Spleen (tissue), 11 donors: ENCODE measurements at regions not wholly inside any gene's neighbourhood (a gene's known extent, or its start where the extent isn't known, plus 50 kb on each side); places are given as distances from the start of the nearest gene placed in this dataset.

Source experiments
- DNase-seq: peaks from one replicate; pipeline ENCODE4 v3.0.0-alpha.2; 2020
- H3K27ac ChIP-seq, 8 donors: fragments of 200-600 bp; sonication (generic) in 7 of 8; 1 replicate in 4 of 8; 2 replicates in 4 of 8; pipeline versions ENCODE4 v1.5.0 to v1.8.0; 2016 to 2021; ENCODE audit warnings: inconsistent platforms in 4 of 8, mild to moderate bottlenecking in 4 of 8, moderate library complexity in 1 of 8
- H3K27me3 ChIP-seq, 7 donors: fragments of 200-600 bp; sonication (generic) in 6 of 7; replicated peaks in 1 of 7; 1 replicate in 4 of 7; 2 replicates in 3 of 7; pipeline versions ENCODE4 v1.5.0 to v1.8.0; 2016 to 2021; ENCODE audit warnings: inconsistent platforms in 3 of 7, mild to moderate bottlenecking in 1 of 7
- H3K36me3 ChIP-seq, 6 donors: fragments of 200-600 bp; sonication (generic) in 5 of 6; 1 replicate in 4 of 6; 2 replicates in 2 of 6; pipeline versions ENCODE4 v1.5.0 to v1.8.0; 2016 to 2021; ENCODE audit warnings: inconsistent platforms in 2 of 6
- H3K4me1 ChIP-seq, 6 donors: fragments of 200-600 bp; sonication (generic) in 5 of 6; 1 replicate in 3 of 6; 2 replicates in 3 of 6; pipeline versions ENCODE4 v1.5.0 to v1.8.0; 2016 to 2021; ENCODE audit warnings: inconsistent platforms in 3 of 6
- H3K4me3 ChIP-seq, 8 donors: fragments of 200-600 bp; sonication (generic) in 7 of 8; 1 replicate in 4 of 8; 2 replicates in 4 of 8; pipeline versions ENCODE4 v1.5.0 to v1.8.0; 2016 to 2021; ENCODE audit warnings: inconsistent platforms in 4 of 8, mild to moderate bottlenecking in 4 of 8, moderate library complexity in 2 of 8
- H3K9me3 ChIP-seq, 8 donors: fragments of 200-600 bp; sonication (generic) in 7 of 8; 1 replicate in 4 of 8; 2 replicates in 4 of 8; pipeline versions ENCODE4 v1.5.0 to v1.8.0; 2016 to 2021; ENCODE audit warnings: inconsistent platforms in 4 of 8
- POLR2A ChIP-seq, 3 donors: fragments of 450-650 bp; IDR thresholded peaks; one replicate each; pipeline ENCODE4 v1.5.1; 2017; ENCODE audit warnings: antibody characterized with exemption in 3 of 3, mild to moderate bottlenecking in 1 of 3
- POLR2AphosphoS5 ChIP-seq, 3 donors: sonication (generic); formaldehyde crosslinking; IDR thresholded peaks; one replicate each; pipeline ENCODE4 v1.5.1; 2017; ENCODE audit warnings: antibody characterized with exemption in 3 of 3
- WGBS, 5 donors: extraction: QIAGEN DNeasy Blood & Tissue Kit in 3 of 5; methylation state at CpG; one replicate each; pipeline versions ENCODE4 v1.1.5 to v1.1.7; 2013 to 2018; 5-methylcytosine and 5-hydroxymethylcytosine counted together
- intact Hi-C: fragments of 100-400 bp; cut with DNase I; formaldehyde crosslinking; loops from one replicate; pipeline ENCODE4 v1.15.0; 2023; ENCODE audit warnings: low total_unique reads
- TF ChIP-seq, protein P1 (sequence below), 11 experiments: fragments of 200-600 bp in 7 of 11; fragments of 450-650 bp in 4 of 11; sonication (generic) in 4 of 11; IDR thresholded peaks in 8 of 11; conservative IDR thresholded peaks in 3 of 11; 1 replicate in 7 of 11; 2 replicates in 4 of 11; pipeline versions ENCODE4 v1.4.0 to v1.8.0; 2016 to 2021; ENCODE audit warnings: antibody characterized with exemption in 11 of 11, inconsistent platforms in 4 of 11, mild to moderate bottlenecking in 1 of 11
- donor health status: healthy with polysubstance abuse.
- donor health status: DM: no; HTN: no; CAD: no; lungs with moderate emphysema.
- donor health status: DM: no; HTN: no; CAD: no.
- donor health status: Bipolar disorder and iron deficiency.
- donor health status: healthy.
- donor health status: DM: no; HTN: no; CAD: no.
- donor health status: DM: yes; HTN: yes; CAD: no.

DNA sequence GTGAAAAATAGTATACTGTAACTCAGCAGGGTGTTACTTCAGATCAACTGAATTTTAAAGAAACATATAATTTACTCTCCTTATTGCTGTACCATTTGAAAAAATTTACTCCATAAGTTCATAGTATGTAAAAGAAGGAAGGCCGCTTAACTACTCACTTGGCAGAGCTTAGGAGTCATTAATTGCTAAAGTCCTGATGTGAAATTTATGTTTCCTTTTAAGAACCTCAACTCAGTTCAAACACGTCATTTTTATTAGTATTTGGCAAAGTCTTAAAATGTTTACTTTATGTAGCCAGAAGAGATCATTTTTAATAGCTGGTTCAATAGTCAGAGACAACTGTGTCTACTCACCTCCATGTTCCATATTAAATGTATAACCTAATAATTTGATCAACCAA is 268.6 kb downstream of the CDH10 start:
- Histone ChIP-seq H3K9me3 (peaks cover 0 to 6% (median 0%) of the 10 kb centered on the region in 8 donors), H3K4me3 (no peak overlapping the region), H3K36me3 (no peaks in the 10 kb centered on the region), H3K4me1 (no peaks in the 10 kb centered on the region), H3K27ac (no peak overlapping the region), H3K27me3 (no peaks in the 10 kb centered on the region)
- WGBS, 5 donors: 58 to 77% (median 71%) methylated on average over 2 of the region's 2 CpGs
- TF ChIP-seq POLR2A (IDR thresholded peaks at IDR 0.05) (no peak), POLR2AphosphoS5 (IDR thresholded peaks at IDR 0.05) (no peak)
- TF ChIP-seq, protein P1, sequence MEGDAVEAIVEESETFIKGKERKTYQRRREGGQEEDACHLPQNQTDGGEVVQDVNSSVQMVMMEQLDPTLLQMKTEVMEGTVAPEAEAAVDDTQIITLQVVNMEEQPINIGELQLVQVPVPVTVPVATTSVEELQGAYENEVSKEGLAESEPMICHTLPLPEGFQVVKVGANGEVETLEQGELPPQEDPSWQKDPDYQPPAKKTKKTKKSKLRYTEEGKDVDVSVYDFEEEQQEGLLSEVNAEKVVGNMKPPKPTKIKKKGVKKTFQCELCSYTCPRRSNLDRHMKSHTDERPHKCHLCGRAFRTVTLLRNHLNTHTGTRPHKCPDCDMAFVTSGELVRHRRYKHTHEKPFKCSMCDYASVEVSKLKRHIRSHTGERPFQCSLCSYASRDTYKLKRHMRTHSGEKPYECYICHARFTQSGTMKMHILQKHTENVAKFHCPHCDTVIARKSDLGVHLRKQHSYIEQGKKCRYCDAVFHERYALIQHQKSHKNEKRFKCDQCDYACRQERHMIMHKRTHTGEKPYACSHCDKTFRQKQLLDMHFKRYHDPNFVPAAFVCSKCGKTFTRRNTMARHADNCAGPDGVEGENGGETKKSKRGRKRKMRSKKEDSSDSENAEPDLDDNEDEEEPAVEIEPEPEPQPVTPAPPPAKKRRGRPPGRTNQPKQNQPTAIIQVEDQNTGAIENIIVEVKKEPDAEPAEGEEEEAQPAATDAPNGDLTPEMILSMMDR (IDR thresholded peaks at IDR 0.05 in 8 of 11, conservative IDR thresholded peaks at IDR 0.05 in 3 of 11): no peak
- DNase-seq: no peak
- intact Hi-C loops: no loop called here

DNA sequence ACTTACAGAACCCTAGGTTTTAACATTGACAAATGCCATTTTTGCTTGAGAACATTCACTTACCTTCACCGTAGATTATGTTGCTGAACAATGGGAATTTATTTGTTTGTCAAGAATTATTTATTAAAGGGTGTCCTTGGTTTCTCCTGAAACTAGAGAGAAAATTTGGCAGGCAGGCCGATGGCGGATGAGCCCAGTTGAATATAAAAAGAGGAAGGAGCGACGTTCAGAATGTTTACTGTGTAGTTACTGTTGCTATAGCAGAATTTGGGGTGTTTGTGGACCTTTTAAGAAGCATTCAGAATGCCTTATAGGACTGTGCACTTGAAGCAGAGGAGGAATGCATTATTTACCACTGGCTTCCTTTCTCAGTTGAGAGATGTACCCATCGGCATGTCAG is 268.2 kb downstream of the CDH10 start:
- Histone ChIP-seq H3K36me3 (no peaks in the 10 kb centered on the region), H3K27me3 (no peaks in the 10 kb centered on the region), H3K9me3 (peaks cover 0 to 6% (median 0%) of the 10 kb centered on the region in 8 donors), H3K4me1 (no peaks in the 10 kb centered on the region), H3K4me3 (no peak overlapping the region), H3K27ac (no peak overlapping the region)
- TF ChIP-seq, protein P1 (IDR thresholded peaks at IDR 0.05 in 8 of 11, conservative IDR thresholded peaks at IDR 0.05 in 3 of 11): no peak
- TF ChIP-seq POLR2AphosphoS5 (IDR thresholded peaks at IDR 0.05) (no peak), POLR2A (IDR thresholded peaks at IDR 0.05) (no peak)
- WGBS, 5 donors: 69 to 77% (median 74%) methylated on average over 6 of the region's 6 CpGs
- intact Hi-C loops: no loop called here
- DNase-seq: no peak

DNA sequence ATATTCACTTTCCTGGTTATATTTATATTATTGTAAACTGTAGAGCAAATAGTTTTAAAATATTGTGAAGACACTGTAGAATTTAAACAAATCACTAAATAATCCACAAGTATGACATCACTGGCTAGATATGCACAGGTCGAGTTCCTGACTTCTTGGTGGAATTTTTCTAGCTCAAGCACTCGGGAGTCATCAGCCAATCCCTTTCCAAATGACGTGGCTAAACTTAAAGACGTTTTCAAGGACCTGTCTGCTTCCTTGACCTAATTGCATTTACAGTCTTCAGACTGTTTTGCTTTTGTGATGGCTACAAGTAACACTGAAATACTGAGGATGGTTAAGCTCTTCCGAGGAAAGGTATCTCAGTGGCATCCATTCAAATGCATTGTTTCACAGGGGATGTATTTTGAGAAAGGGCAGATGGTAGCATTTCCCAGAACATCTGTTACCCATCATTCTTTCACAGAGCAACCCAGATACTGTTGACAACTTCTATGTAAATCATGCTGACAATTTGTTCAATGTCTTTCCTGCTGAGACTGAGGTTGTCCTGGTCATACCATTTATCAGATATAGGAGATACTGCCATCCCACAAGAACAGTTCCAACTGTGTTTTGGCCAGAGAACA is 262.8 kb downstream of the CDH10 start:
- Histone ChIP-seq H3K27ac (no peak overlapping the region), H3K9me3 (peaks cover 0 to 7% (median 4%) of the 10 kb centered on the region in 8 donors), H3K4me1 (no peaks in the 10 kb centered on the region), H3K4me3 (no peak overlapping the region), H3K36me3 (no peaks in the 10 kb centered on the region), H3K27me3 (no peaks in the 10 kb centered on the region)
- TF ChIP-seq, protein P1 (IDR thresholded peaks at IDR 0.05 in 8 of 11, conservative IDR thresholded peaks at IDR 0.05 in 3 of 11): no peak
- TF ChIP-seq POLR2A (IDR thresholded peaks at IDR 0.05): no peak
- TF ChIP-seq POLR2AphosphoS5 (IDR thresholded peaks at IDR 0.05): no peak
- DNase-seq: no peak
- WGBS, 5 donors: 41 to 66% (median 59%) methylated on average over 5 of the region's 5 CpGs
- intact Hi-C loops: no loop called here

DNA sequence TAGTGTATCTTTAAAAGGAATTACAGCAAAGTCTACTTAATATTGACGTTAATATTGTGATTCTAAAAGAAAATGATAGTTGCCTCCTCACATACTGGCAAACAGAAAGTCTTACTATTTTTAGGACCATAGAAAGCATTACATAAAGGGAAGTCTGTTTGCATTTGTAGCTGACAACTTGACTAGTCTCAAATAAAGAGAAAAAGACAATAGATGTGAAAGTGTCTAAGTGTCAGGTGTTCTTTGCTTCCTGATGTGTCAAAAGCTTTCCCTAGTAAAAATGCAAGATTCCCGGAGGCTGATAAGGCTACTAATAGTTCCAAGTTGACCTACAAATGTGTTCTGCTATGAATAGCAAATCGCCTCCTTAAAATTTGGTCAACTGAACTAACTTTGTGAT is 259.7 kb downstream of the CDH10 start:
- Histone ChIP-seq H3K36me3 (no peaks in the 10 kb centered on the region), H3K27me3 (no peaks in the 10 kb centered on the region), H3K4me1 (no peaks in the 10 kb centered on the region), H3K27ac (no peak overlapping the region), H3K4me3 (no peak overlapping the region), H3K9me3 (peaks cover 0 to 35% (median 17%) of the 10 kb centered on the region in 8 donors)
- DNase-seq: no peak
- TF ChIP-seq POLR2A (IDR thresholded peaks at IDR 0.05) (no peak), POLR2AphosphoS5 (IDR thresholded peaks at IDR 0.05) (no peak)
- TF ChIP-seq, protein P1 (IDR thresholded peaks at IDR 0.05 in 8 of 11, conservative IDR thresholded peaks at IDR 0.05 in 3 of 11): no peak
- intact Hi-C loops: no loop called here
- WGBS, 5 donors: 45 to 66% (median 56%) methylated on average over 3 of the region's 3 CpGs
